ENCODE measurements at regions not wholly inside any gene's neighbourhood (a gene's known extent, or its start where the extent isn't known, plus 50 kb on each side); places are given as distances from the start of the nearest gene placed in this dataset.

DNA sequence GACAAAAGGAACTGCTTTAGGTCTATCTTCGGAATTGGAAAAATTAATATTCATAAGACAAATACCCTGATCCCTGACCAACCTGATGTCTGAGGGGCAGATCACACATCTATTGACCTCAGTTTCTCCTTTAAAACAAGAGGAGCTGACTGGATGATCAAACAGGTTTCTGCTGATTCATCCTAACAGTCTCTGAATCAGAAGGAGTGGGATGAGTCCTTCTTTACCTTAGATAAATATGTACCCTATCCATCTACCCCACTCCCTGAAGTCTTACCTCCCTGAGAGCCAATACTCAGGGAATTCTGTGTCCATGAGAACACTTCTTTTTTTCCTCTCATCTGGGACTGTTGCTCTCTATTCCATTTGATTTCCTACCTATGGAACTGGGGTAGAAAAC is 80.3 kb upstream of the CRHR1 start:
- no peak for TF ChIP-seq CTCF (IDR thresholded peaks at IDR 0.05)
- Mint-ChIP-seq H3K36me3 (ENCODE audit: unreplicated experiment) (no peaks in the 10 kb centered on the region), H3K4me3 (ENCODE audit: unreplicated experiment) (no peak overlapping the region), H3K4me1 (ENCODE audit: unreplicated experiment) (peaks cover 4% of the 10 kb centered on the region), H3K27me3 (ENCODE audit: unreplicated experiment) (peaks cover 20% of the 10 kb centered on the region), H3K9me3 (ENCODE audit: unreplicated experiment) (no peaks in the 10 kb centered on the region), H3K27ac (ENCODE audit: unreplicated experiment) (no peak overlapping the region)
- no peak for DNase-seq (ENCODE audit: extremely low spot score, unreplicated experiment)

DNA sequence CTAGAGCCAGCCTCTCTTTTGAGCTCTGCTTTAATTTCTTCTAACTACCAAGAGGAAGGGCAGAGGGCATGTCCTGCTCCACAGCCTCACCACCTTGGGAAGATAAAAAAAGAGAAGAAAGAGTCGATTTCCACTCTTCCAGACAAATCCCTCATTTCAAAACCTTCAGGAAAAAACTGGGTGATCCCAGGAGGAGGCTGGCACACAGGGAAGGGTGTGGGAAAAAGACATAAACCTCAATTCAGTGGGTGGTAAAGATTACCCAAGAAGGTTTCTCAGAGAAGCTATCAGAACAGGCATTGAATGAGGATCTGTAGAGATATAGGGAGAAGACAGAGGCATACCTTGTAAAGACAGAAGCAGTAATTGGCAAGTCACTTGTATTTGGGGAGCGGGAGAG is 79.9 kb upstream of the CRHR1 start:
- H3K36me3 Mint-ChIP-seq (ENCODE audit: unreplicated experiment), result no peaks in the 10 kb centered on the region
- H3K9me3 Mint-ChIP-seq (ENCODE audit: unreplicated experiment), result no peaks in the 10 kb centered on the region
- H3K4me3 Mint-ChIP-seq (ENCODE audit: unreplicated experiment), result no peak overlapping the region
- no peak overlapping the region for H3K27ac Mint-ChIP-seq (ENCODE audit: unreplicated experiment)
- H3K4me1 Mint-ChIP-seq (ENCODE audit: unreplicated experiment), result peaks cover 4% of the 10 kb centered on the region
- TF ChIP-seq CTCF (IDR thresholded peaks at IDR 0.05), result no peak
- no peak for DNase-seq (ENCODE audit: extremely low spot score, unreplicated experiment)
- H3K27me3 Mint-ChIP-seq (ENCODE audit: unreplicated experiment), result peaks cover 23% of the 10 kb centered on the region

- Mint-ChIP-seq H3K27me3 (ENCODE audit: unreplicated experiment) (peaks cover 25% of the 10 kb centered on the region), H3K27ac (ENCODE audit: unreplicated experiment) (no peak overlapping the region), H3K36me3 (ENCODE audit: unreplicated experiment) (no peaks in the 10 kb centered on the region), H3K4me3 (ENCODE audit: unreplicated experiment) (no peak overlapping the region), H3K4me1 (ENCODE audit: unreplicated experiment) (peaks cover 4% of the 10 kb centered on the region), H3K9me3 (ENCODE audit: unreplicated experiment) (no peaks in the 10 kb centered on the region)
- no peak for DNase-seq (ENCODE audit: extremely low spot score, unreplicated experiment)
- TF ChIP-seq CTCF (IDR thresholded peaks at IDR 0.05), result no peak
These were observed 78.8 kb upstream of the CRHR1 start for GRCh38 chr17:45705123-45706009.

- Mint-ChIP-seq H3K4me1 (ENCODE audit: unreplicated experiment) (peaks cover 4% of the 10 kb centered on the region), H3K9me3 (ENCODE audit: unreplicated experiment) (no peaks in the 10 kb centered on the region), H3K4me3 (ENCODE audit: unreplicated experiment) (no peak overlapping the region), H3K36me3 (ENCODE audit: unreplicated experiment) (no peaks in the 10 kb centered on the region), H3K27me3 (ENCODE audit: unreplicated experiment) (peaks cover 26% of the 10 kb centered on the region), H3K27ac (ENCODE audit: unreplicated experiment) (no peak overlapping the region)
- no peak for TF ChIP-seq CTCF (IDR thresholded peaks at IDR 0.05)
- no peak for DNase-seq (ENCODE audit: extremely low spot score, unreplicated experiment)
These were observed 78.1 kb upstream of the CRHR1 start for GRCh38 chr17:45706033-45706432.

- H3K27ac Mint-ChIP-seq (ENCODE audit: unreplicated experiment), result no peak overlapping the region
- no peaks in the 10 kb centered on the region for H3K9me3 Mint-ChIP-seq (ENCODE audit: unreplicated experiment)
- no peak for TF ChIP-seq CTCF (IDR thresholded peaks at IDR 0.05)
- DNase-seq (ENCODE audit: extremely low spot score, unreplicated experiment), result no peak
- peaks cover 4% of the 10 kb centered on the region for H3K4me1 Mint-ChIP-seq (ENCODE audit: unreplicated experiment)
- no peaks in the 10 kb centered on the region for H3K36me3 Mint-ChIP-seq (ENCODE audit: unreplicated experiment)
- no peak overlapping the region for H3K4me3 Mint-ChIP-seq (ENCODE audit: unreplicated experiment)
- H3K27me3 Mint-ChIP-seq (ENCODE audit: unreplicated experiment), result peaks cover 47% of the 10 kb centered on the region
These were observed 75.3 kb upstream of the CRHR1 start for GRCh38 chr17:45708707-45709290.
